ENCODE measurements at regions not wholly inside any gene's neighbourhood (a gene's known extent, or its start where the extent isn't known, plus 50 kb on each side); places are given as distances from the start of the nearest gene placed in this dataset.

GRCh38 chr2:14219306-14219705, 413.2 kb upstream of the LRATD1 start:
- no peaks in the 10 kb centered on the region for H3F3A ChIP-seq (ENCODE audit: control insufficient read depth, insufficient read depth)
- H3K27ac ChIP-seq (ENCODE audit: low read depth, low read length): no peak overlapping the region
- H3K36me3 ChIP-seq (ENCODE audit: control insufficient read depth, low read length): no peaks in the 10 kb centered on the region
- H3K4me3 ChIP-seq (ENCODE audit: low read length): no peak overlapping the region
- no peaks in the 10 kb centered on the region for H3K9me2 ChIP-seq (replicated peaks; ENCODE audit: control insufficient read depth, low read length)
- no peaks in the 10 kb centered on the region for H4K20me1 ChIP-seq (ENCODE audit: control insufficient read depth, insufficient read depth, low read depth, low read length)
- no peaks in the 10 kb centered on the region for H3K79me2 ChIP-seq (ENCODE audit: control insufficient read depth, low read length)
- no peak for TF ChIP-seq EZH2phosphoT487 (IDR thresholded peaks at IDR 0.05; ENCODE audit: borderline replicate concordance, low read length)
- TF ChIP-seq CTCF (IDR thresholded peaks at IDR 0.05; ENCODE audit: low read depth, low read length, poor library complexity, severe bottlenecking): no peak
- H3K27me3 ChIP-seq (ENCODE audit: control insufficient read depth, low read length): no peaks in the 10 kb centered on the region
- H3K9me3 ChIP-seq (ENCODE audit: control insufficient read depth, insufficient read depth, low read length): no peaks in the 10 kb centered on the region
- H3K4me1 ChIP-seq (ENCODE audit: control insufficient read depth, low read length): no peaks in the 10 kb centered on the region
- no peak overlapping the region for H3K4me2 ChIP-seq (ENCODE audit: low read length)

GRCh38 chr2:14220101-14220500, 412.4 kb upstream of the LRATD1 start:
- Histone ChIP-seq H3K27ac (ENCODE audit: low read depth, low read length) (no peak overlapping the region), H3K9me2 (replicated peaks; ENCODE audit: control insufficient read depth, low read length) (no peaks in the 10 kb centered on the region), H3K27me3 (ENCODE audit: control insufficient read depth, low read length) (no peaks in the 10 kb centered on the region), H3K4me3 (ENCODE audit: low read length) (no peak overlapping the region), H3K9me3 (ENCODE audit: control insufficient read depth, insufficient read depth, low read length) (no peaks in the 10 kb centered on the region), H3F3A (ENCODE audit: control insufficient read depth, insufficient read depth) (no peaks in the 10 kb centered on the region), H3K36me3 (ENCODE audit: control insufficient read depth, low read length) (no peaks in the 10 kb centered on the region), H3K79me2 (ENCODE audit: control insufficient read depth, low read length) (no peaks in the 10 kb centered on the region), H4K20me1 (ENCODE audit: control insufficient read depth, insufficient read depth, low read depth, low read length) (no peaks in the 10 kb centered on the region), H3K4me2 (ENCODE audit: low read length) (no peak overlapping the region), H3K4me1 (ENCODE audit: control insufficient read depth, low read length) (no peaks in the 10 kb centered on the region)
- TF ChIP-seq CTCF (IDR thresholded peaks at IDR 0.05; ENCODE audit: low read depth, low read length, poor library complexity, severe bottlenecking): no peak
- TF ChIP-seq EZH2phosphoT487 (IDR thresholded peaks at IDR 0.05; ENCODE audit: borderline replicate concordance, low read length): no peak

- no peaks in the 10 kb centered on the region for H3F3A ChIP-seq (ENCODE audit: control insufficient read depth, insufficient read depth)
- no peaks in the 10 kb centered on the region for H4K20me1 ChIP-seq (ENCODE audit: control insufficient read depth, insufficient read depth, low read depth, low read length)
- H3K4me1 ChIP-seq (ENCODE audit: control insufficient read depth, low read length): no peaks in the 10 kb centered on the region
- TF ChIP-seq EZH2phosphoT487 (IDR thresholded peaks at IDR 0.05; ENCODE audit: borderline replicate concordance, low read length) (no peak), CTCF (IDR thresholded peaks at IDR 0.05; ENCODE audit: low read depth, low read length, poor library complexity, severe bottlenecking) (no peak)
- no peaks in the 10 kb centered on the region for H3K9me2 ChIP-seq (replicated peaks; ENCODE audit: control insufficient read depth, low read length)
- no peaks in the 10 kb centered on the region for H3K79me2 ChIP-seq (ENCODE audit: control insufficient read depth, low read length)
- no peak overlapping the region for H3K27ac ChIP-seq (ENCODE audit: low read depth, low read length)
- H3K36me3 ChIP-seq (ENCODE audit: control insufficient read depth, low read length): no peaks in the 10 kb centered on the region
- H3K4me2 ChIP-seq (ENCODE audit: low read length): no peak overlapping the region
- no peak overlapping the region for H3K4me3 ChIP-seq (ENCODE audit: low read length)
- no peaks in the 10 kb centered on the region for H3K27me3 ChIP-seq (ENCODE audit: control insufficient read depth, low read length)
- no peaks in the 10 kb centered on the region for H3K9me3 ChIP-seq (ENCODE audit: control insufficient read depth, insufficient read depth, low read length)
Measured at GRCh38 chr2:14221466-14221865, 411.1 kb upstream of the LRATD1 start.

- Histone ChIP-seq H3K9me2 (replicated peaks; ENCODE audit: control insufficient read depth, low read length) (no peaks in the 10 kb centered on the region), H3F3A (ENCODE audit: control insufficient read depth, insufficient read depth) (no peaks in the 10 kb centered on the region), H3K4me3 (ENCODE audit: low read length) (no peak overlapping the region), H3K27ac (ENCODE audit: low read depth, low read length) (no peak overlapping the region), H3K4me1 (ENCODE audit: control insufficient read depth, low read length) (no peaks in the 10 kb centered on the region), H3K79me2 (ENCODE audit: control insufficient read depth, low read length) (no peaks in the 10 kb centered on the region), H4K20me1 (ENCODE audit: control insufficient read depth, insufficient read depth, low read depth, low read length) (no peaks in the 10 kb centered on the region), H3K27me3 (ENCODE audit: control insufficient read depth, low read length) (no peaks in the 10 kb centered on the region), H3K9me3 (ENCODE audit: control insufficient read depth, insufficient read depth, low read length) (no peaks in the 10 kb centered on the region), H3K36me3 (ENCODE audit: control insufficient read depth, low read length) (no peaks in the 10 kb centered on the region), H3K4me2 (ENCODE audit: low read length) (no peak overlapping the region)
- no peak for TF ChIP-seq CTCF (IDR thresholded peaks at IDR 0.05; ENCODE audit: low read depth, low read length, poor library complexity, severe bottlenecking)
- no peak for TF ChIP-seq EZH2phosphoT487 (IDR thresholded peaks at IDR 0.05; ENCODE audit: borderline replicate concordance, low read length)
Measured at GRCh38 chr2:14223576-14223975, 408.9 kb upstream of the LRATD1 start.

Measured in DOHH2 (cell line).